Activated CD8-positive, alpha-beta memory T cell treated with anti-CD3 and anti-CD28 coated beads, Interleukin-2, amount 50 U/mL, for 4 hours (primary cell): ENCODE measurements at regions not wholly inside any gene's neighbourhood (a gene's known extent, or its start where the extent isn't known, plus 50 kb on each side); places are given as distances from the start of the nearest gene placed in this dataset.
"Not testable (repeated sequence)": the region's sequence is repeated elsewhere in the genome, so short reads cannot be mapped to it uniquely, and the experiment has no call there.

Experiments
- DNase-seq: peaks from one replicate; pipeline ENCODE4 v3.0.0-alpha.2; 2020

DNA sequence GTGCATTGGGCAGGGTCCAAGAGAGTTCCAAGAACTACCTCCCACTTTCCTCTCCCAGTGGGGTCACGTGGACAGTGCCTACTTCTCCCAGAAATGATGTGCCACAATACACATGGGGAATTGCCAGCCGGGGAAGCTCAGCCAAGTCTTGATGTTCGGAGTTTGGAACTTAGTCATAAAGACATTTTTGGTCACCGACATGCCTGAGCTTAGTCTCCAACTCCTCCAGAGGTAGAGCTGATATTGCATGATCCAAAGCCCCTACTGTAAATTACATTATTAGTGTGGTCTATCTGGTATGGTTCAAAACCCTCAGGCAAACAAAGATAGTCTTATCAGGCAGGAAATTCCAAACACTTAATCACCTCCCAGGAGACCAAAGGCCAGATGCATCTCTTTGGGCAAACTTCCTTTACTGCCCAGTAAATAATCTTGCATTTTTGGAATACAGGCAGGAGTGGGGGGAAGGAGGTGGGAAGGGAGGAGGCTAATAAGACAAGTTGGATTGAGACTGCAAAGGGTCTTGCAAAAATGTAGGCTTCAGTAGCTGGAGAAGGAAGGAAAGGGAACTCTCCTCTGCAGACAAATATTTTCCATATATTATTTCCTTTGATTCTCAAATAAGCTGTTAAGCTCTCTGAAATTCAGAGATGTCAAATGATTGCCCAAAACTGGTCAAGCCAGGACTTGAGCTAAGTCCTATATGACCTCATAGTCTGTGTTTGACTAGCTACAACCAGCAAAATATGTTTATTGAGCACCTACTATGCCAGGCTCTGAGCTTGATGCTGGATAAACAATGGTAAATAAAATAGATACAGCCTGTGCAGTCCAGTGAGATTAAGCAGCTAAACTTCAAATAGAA is 99.4 kb downstream of the DRD1 start:
- no peak for DNase-seq

DNA sequence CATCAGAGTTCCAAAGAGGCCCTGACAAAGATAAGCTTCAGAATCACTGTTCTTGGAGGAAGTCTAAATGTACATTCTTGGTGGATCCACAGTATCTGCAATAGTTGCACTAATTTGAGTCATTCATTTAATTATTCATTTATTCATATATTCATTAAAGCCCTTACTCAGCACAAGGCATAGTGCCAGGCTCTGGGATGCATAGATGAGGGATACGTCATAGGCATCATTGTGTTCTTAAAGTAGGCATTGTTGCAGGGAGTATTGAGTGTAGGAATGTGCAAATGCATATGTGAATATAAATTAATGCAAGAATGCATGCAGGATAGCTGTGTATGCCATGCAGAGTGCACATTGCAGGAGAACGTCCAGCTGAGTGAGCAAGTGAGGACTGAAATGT is 100.7 kb downstream of the DRD1 start:
- DNase-seq, result no peak

DNA sequence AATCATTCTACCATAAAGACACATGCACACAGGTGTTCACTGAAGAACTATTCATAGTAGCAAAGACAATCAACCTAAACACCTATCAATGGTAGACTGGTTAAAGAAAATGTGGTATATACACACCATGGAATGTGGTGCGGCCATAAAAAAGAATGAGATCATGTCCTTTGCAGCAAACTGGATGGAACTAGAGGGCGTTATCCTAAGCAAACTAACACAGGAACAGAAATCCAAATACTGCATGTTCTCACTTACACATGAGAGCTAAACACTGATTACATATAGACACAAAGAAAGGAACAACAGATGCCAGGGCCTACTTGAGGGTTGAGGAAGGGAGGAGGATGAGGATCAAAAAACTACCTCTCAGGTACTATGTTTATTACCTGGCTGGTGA is 103.8 kb downstream of the DRD1 start:
- no peak for DNase-seq

DNA sequence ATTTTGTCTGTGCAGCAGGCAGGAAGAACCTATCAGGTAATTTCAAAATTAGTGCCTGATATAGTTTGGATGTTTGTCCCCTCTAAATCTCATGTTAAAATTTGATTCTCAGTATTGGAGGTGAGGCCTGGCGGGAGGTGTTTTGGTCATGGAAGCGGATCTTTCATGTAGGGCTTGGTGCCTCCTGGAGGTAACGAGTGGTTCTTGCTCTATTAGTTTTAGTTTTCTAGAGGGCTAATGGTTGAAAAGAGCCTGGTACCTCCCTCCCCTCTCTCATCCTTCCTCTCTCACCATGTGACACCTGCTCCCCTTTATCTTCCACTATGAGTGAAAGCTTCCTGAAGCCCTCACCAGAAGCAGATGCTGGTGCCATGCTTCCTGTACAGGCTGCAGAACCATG is 106.3 kb downstream of the DRD1 start:
- no peak for DNase-seq

DNA sequence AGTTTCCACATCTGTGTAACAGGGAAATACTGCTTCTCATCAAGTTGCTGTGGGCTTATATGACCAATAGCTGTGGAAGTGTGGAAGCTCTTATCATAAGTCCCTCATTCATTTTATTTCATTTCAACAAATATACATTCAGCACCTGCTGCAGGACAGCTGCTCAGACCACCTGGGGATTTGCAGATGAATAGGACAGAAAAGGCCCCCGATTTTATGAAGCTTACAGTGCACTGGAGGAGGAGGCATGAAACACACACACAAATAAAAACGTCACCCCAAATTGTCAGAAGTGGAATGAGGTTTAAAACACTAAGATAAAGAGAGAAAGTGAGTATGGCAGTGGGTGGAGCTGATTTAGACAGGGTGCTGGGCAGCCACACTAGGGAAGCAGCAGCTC is 107.2 kb downstream of the DRD1 start:
- DNase-seq, result no peak

DNA sequence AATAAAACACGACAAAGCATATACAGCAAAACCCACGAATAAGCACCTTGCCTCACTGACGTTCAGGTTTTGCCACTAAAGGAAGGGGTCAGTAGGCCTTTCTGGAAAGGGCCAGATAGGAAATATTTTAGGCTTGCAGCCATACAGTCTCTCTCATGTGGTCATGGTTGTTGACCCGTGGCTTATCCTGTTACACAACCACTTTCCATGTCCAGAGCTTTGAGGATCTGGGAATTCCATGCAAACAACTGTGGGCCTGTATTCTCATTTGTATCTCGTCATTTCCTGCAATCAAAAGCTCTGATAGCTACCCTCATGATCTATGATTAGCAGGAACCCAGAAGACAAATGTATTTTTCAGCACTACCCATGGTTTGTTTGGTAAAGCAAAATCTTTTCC is 108.3 kb downstream of the DRD1 start:
- no peak for DNase-seq

DNA sequence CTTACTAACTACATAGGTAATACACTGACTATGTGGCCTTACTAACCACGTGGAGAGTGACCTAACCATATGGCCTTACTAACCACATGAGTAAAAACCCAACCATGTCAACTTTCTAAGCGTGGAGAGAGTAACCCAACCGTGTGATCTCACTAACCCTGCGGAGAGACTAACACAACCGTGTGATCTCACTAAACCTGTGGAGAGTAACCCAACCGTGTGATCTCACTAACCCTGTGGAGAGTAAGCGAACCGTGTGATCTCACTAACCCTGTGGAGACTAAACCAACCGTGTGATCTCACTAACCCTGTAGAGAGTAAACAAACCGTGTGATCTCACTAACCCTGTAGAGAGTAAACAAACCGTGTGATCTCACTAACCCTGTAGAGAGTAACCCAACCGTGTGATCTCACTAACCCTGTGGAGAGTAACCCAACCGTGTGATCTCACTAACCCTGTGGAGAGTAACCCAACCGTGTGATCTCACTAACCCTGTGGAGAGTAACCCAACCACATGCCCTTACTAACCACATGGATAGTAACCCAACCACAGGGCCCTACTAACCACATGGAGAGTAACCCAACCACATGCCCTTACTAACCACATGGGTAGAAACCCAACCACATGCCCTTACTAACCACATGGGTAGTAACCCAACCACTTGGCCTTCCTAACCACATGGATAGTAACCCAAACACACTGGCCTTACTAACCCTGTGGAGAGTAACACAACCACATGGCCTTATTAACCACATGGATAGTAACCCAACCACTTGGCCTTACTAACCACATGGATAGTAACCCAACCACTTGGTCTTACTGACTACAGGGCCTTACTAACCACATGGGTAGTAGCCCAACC is 112.6 kb downstream of the DRD1 start:
- DNase-seq, result not testable (repeated sequence)

DNA sequence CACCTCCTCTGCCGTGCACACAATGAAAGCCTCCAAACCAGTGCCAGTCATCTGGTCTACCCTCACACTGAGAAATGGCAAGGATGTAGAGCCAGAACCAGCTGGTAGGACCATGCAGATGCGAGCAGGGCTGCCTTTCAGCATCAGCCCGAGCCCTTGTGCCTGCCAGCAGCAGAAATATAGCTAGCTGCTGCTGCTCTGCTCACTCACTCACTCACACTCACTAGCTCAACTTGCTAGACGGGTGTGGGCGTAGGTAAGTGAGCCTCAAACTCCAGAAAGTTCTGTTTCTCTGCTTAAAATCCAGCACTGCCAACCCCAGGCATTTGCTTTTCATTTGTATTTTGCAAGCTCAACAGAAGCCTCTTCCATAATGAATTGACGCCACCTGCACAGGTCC is 114.0 kb downstream of the DRD1 start:
- DNase-seq, result no peak

DNA sequence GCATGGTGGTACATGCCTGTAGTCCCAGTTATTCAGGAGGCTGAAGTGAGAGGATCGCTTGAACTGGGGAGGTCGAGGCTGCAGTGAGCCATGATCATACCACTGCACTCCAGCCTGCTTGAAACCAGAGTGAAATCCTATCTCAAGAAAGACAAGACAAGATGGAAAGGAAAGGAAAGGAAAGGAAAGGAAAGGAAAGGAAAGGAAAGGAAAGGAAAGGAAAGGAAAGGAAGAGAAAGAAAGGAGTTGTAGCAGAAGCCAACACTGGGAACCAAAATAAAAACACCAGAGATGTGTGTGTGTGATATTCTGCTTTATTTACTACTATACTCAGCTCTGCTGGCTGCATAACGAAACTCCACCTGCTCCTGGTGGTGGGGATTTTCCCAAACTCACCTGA is 115.3 kb downstream of the DRD1 start:
- no peak for DNase-seq

DNA sequence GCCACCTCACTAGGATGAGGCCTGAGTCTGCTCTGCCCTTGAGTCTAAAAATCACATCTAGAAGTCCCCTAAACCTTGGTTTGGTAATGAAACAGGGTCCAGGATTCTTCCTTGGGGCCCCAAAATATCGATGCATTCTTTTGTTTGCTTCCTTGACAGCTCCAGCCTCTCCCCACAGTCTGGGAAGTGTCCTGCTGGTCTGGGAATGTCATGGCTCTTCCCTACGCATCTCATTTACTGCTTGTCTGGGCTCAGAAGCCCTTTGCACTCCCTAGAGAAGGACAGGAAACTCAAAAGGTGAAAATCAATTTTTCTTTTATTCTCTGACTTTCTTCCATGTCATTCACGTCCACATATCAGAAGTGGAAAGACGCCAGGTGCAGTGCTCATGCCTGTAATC is 115.8 kb downstream of the DRD1 start:
- no peak for DNase-seq

DNA sequence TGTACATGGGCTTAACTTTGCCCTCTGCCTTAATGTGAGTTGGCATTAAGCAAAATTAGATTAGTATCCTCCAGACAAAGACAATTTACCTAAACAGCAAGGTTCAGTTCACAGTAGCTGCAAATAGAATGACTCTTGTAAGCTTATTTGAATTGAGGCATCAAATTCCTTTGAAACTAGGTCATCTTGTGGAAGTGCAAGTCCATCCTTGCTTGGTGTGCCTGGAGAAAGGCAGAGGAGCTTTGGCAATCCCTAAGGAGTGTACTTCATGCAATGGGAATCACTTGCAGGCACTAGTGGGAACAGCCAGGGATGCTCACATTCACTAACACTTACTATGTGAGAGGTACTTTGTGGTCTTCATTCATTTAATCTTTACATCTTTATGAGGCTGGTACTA is 118.3 kb downstream of the DRD1 start:
- DNase-seq, result no peak

DNA sequence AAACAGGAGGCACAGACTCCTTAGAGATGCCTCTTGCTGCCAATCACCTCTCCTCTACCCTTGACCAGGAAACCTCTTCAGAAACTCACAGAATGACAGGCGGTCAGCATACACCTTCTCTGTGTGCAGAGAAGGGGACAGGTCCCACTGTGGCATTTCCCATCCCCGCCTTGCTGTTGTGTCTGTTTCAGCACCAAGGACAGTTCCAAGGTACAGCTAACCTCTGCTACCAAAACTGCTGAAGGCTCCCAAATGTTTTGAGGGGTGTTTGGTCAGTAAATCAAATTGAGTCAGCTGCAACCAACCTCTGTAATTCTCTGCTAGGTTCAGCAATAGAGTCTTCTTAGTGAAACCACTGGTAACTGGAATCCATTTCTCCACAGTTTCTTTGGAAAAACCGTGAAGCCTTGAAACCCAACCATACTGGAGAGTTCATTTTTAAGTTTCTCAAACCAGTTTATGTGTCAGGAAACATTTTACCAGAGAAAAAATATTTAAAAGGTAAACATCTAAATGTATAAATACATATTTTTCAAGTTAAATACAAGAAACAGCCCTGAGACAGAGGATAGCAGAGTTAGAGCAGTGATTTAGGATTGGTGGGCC is 122.0 kb downstream of the DRD1 start:
- DNase-seq, result no peak

DNA sequence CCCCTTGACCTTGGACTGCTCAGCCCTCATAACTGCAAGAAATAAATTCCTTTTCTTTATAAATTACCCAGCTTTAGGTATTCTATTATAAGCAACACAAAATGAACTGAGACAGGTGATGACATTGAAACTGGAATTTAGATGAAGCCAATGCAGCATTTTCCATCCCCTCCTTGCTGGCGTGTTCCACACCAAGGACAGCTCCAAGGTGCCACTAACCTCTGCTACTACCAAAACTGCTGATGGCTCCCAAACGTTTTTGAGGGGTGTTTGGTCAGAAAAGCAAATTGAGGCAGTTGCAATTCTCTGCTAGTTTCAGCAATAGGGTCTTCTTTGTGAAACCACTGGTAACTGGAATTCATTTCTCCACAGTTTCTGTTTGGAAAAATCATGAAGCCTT is 124.8 kb downstream of the DRD1 start:
- no peak for DNase-seq

DNA sequence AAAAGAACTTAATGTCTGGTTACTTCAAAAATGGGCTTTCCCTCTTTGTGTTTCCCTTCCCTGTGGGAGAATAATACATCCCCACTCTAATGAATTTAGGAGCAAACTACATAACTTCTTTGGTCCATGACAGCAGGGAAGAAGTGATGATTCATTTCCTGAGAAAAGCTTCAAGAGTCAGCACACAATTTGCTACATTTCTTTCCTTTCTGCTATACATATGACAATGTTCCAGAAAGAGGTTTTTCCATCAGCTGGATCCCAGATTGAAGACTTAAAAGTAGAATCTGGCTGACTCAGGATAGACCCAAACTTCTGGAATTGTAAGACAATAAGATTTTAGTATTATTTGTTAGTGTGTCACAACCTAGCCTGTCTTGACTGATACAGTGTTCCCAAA is 126.1 kb downstream of the DRD1 start:
- no peak for DNase-seq

DNA sequence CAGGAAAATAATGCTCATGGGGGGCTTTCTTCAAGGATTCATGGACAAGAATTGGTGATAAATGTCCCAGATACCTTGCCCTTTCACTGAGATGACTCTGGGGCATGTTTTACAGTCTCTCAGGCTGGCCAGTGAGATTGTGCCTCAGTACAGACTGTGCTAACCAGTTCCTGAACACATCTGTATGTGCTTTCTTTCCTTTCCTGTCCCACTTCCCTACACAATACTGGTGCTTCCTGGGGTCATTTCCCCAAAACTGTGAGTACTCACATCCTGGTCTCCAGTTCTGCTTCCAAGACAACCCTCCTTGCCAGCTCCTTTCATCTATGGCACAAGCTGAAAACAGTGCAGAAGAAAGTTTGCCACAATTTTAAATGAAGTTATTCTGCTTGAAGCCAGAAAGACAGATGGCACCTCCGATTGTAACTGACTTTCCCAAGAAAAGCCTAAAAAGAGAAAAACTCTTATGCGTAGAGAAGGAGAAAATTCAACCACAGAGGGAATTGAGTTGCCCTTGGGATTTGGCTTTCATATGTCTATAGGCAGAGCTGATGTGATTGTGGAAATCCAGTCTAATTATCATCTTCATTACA is 134.7 kb downstream of the DRD1 start:
- DNase-seq, result no peak

DNA sequence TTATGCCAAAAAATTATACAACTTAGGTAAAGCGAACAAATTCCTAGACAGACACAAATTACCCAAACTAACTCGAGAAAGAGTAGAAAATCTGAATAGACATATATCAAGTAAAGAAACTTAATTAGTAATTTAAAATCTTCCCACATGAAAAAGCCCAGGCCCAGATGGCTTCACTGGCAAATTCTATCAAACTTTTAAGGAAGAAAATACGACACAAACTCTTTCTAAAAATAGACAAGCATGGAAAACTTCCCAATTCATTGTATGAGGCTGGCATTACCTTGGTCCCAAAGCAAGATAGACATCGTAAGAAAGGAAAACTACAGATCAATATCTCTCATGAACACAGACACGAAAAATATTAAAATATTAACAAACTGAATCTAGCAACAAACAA is 135.3 kb downstream of the DRD1 start:
- DNase-seq, result no peak

DNA sequence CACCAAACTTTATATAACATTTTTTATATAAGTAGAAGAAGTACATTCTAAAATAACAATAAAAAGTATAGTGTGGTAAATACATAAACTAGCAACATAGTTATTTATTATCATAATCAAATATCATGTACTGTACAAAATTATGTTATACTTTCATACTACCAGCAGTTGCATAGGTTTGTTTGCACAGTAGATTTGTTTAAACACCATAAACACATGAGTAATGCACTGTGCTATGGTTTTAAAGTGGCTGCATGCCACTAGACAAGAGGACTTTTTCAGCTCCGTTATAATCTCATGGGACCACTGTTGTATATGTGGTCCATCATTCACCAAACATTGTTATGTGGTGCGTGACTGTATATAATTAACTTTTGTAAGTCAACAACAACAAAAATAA is 137.6 kb downstream of the DRD1 start:
- DNase-seq, result no peak

DNA sequence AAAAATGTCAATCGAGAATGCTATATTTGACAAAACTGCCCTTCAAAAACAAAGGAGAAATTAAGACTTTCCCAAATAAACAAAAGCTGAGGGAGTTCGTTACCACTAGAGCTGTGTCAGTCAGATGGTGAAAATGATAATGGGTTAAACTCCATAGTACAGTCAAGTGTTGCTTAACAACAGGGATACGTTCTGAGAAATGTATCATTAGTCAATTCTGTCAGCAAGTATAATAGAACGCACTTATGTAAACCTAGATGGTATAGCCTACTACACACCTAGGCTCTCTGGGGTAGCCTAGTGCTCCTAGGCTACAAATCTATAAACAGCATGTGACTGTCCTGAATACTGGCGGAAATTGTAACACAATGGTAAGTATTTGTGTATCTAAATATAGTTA is 138.7 kb downstream of the DRD1 start:
- DNase-seq, result no peak

DNA sequence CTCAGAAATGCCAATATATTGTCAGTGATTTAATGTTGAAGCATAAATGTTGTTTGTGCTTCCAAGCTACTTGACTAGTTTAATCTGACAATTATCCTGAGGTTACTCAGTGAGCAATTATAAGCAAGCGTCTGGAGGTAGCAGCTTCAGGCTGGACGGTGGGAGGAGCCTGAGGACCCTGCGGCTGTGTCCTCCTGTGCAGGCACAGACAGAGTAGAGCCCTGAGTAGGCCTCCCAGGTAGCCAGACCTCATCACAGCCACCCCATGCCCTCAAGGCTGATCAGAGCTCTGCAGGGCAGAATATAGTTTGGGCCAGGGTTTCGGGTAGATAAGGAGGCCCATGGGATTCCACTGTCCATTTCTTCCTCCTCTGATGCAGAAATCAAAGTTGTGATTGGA is 153.6 kb downstream of the DRD1 start:
- DNase-seq, result no peak

DNA sequence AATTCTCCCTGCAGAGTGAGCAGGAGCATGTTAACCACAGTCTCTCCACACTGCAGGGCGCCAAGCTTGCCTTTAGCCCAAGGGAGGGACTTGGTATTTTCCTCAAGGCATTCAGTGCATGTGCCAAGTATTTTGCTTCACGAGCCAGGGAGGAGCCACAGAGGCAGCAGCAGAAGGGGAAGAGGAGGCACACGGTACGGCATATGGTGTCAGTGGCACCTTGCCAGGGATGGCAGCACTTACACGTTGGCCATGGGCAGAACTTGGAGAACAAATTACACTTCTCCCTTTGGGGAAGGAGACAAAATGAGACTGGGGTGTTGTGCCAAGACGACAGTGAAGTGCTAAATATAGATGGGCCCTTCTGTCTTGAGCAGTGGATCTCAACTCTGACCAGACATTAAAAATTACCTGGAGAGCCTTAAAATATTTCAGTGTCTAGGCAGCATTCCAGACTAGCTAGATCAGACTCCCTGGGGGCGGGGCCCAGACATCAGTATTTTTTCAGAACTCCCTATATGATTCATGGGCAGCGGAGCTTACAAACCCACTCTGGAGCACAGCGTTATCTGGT is 155.8 kb downstream of the DRD1 start:
- DNase-seq, result no peak

DNA sequence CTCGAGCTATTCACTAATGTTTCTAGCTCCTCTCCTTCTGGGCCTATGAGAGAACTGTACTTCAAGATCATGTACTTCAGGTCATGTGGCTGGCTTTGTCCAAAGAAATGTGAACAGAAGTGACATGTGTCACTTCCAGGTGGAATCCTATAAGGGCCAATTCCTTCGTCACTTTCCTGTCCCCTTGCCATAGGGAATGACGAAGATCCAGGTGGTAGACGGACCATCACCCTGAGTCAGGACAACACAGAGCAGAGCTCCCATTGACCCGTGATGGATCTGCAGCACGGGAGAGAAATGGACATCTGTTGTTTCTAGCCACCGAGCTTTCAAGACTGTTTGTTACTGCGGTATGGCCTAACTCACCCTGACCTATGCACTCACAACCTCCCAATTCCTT is 157.0 kb downstream of the DRD1 start:
- no peak for DNase-seq

DNA sequence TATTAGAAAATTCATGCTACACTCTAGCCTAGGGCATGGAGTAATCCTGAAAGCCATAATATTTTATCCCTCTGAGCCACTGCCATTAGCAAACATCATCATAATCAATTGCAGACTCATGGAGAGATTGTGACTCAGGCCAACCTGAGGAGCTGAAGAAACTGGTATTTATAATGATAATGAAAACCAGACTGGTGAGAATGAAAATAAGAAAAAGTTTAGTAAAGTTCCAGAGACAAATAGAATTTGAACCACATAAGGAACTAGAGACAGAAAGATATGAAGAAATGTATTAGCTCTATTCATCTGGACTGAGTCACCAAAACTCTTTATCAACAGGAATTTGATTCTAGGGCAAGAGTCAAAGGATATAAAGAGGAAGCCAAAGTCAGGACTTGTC is 158.7 kb downstream of the DRD1 start:
- DNase-seq, result no peak

DNA sequence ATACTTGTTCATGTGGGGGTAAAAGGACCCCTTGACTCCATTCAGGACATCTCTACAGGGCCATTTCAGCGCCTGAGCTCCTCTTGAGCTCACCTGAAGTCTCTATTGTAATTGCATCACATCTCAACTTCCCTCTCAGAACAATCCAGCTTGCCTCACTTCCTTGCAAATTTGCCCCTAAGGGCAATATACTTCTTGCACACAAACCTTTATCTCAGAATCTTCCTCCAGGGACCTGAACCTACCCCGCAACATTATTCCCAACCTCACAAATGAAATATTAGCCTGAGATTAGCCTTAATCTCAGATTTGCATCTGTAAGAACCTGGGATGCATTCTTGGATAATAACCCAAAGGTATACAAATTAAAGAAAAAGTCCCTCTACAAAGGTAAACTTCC is 159.2 kb downstream of the DRD1 start:
- DNase-seq, result no peak
